Suprapubic skin (tissue), 4 donors: ENCODE measurements at regions not wholly inside any gene's neighbourhood (a gene's known extent, or its start where the extent isn't known, plus 50 kb on each side); places are given as distances from the start of the nearest gene placed in this dataset.

Experiments used
- POLR2A ChIP-seq, 2 donors: fragments of 450-650 bp; IDR thresholded peaks; one replicate each; pipeline ENCODE4 v1.6.1; 2017; ENCODE audit warnings: antibody characterized with exemption in 2 of 2, mild to moderate bottlenecking in 2 of 2, moderate library complexity in 2 of 2
- POLR2AphosphoS5 ChIP-seq, 3 donors: sonication (generic); formaldehyde crosslinking; IDR thresholded peaks; one replicate each; pipeline ENCODE4 v1.6.1; 2017; ENCODE audit warnings: antibody characterized with exemption in 3 of 3
- TF ChIP-seq, protein P1 (sequence below), 2 donors: fragments of 200-600 bp in 1 of 2; fragments of 450-650 bp in 1 of 2; sonication (generic) in 1 of 2; IDR thresholded peaks; one replicate each; pipeline ENCODE4 v1.5.1; 2016 to 2019; ENCODE audit warnings: antibody characterized with exemption in 2 of 2, mild to moderate bottlenecking in 1 of 2, moderate library complexity in 1 of 2

DNA sequence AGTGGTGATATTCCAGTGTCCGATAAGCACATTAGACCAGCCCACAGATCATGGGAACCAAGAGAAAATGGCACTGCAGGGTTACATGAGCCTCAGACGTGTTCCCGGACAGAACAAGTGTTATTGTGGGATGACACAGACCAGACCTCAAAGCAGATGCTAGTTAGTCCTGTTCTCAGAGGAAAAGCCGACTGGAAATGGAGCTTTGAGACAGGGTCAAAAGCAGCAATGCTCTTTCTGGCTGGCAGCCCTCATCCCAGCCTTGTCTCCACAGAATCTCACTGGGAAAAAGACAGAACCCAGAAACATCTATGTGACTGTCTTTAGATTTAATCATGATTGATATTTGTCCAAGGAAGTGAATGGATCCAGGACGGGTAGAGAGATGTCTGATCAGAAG lies 506.8 kb downstream of the INSC start:
- TF ChIP-seq POLR2A (IDR thresholded peaks at IDR 0.05) (no peak), POLR2AphosphoS5 (IDR thresholded peaks at IDR 0.05) (no peak)
- TF ChIP-seq, protein P1, sequence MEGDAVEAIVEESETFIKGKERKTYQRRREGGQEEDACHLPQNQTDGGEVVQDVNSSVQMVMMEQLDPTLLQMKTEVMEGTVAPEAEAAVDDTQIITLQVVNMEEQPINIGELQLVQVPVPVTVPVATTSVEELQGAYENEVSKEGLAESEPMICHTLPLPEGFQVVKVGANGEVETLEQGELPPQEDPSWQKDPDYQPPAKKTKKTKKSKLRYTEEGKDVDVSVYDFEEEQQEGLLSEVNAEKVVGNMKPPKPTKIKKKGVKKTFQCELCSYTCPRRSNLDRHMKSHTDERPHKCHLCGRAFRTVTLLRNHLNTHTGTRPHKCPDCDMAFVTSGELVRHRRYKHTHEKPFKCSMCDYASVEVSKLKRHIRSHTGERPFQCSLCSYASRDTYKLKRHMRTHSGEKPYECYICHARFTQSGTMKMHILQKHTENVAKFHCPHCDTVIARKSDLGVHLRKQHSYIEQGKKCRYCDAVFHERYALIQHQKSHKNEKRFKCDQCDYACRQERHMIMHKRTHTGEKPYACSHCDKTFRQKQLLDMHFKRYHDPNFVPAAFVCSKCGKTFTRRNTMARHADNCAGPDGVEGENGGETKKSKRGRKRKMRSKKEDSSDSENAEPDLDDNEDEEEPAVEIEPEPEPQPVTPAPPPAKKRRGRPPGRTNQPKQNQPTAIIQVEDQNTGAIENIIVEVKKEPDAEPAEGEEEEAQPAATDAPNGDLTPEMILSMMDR (IDR thresholded peaks at IDR 0.05): no peak
